Endometrium (tissue), 2 donors: ENCODE measurements at regions not wholly inside any gene's neighbourhood (a gene's known extent, or its start where the extent isn't known, plus 50 kb on each side); places are given as distances from the start of the nearest gene placed in this dataset.

ENCODE experiments used
- FAIRE-seq: peaks from 2 replicates; lab custom pipeline; 2012; peaks lifted over from hg19 to GRCh38; lab: Jason Lieb, UNC
- donor health status: control.
- donor health status: control.

DNA sequence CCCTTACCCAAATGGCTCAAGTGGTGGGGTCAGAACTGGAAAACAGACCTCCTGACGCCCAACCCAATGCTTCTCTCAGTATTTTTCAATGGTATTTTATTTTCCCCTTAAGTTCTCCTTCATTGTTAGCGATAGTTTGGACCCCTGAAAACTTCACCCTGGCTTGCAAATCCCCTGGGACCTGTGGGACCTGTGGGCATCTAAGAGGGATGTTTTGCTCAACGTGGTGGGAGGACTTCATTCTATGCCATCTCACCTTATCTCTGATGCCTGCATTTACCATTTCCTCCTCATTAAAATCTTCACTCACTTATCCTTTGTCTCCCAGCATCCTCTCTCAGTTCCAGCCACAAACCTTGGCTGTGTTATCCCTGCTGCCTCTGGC lies 59.4 kb upstream of the GZMB start:
- FAIRE-seq, result no peak

DNA sequence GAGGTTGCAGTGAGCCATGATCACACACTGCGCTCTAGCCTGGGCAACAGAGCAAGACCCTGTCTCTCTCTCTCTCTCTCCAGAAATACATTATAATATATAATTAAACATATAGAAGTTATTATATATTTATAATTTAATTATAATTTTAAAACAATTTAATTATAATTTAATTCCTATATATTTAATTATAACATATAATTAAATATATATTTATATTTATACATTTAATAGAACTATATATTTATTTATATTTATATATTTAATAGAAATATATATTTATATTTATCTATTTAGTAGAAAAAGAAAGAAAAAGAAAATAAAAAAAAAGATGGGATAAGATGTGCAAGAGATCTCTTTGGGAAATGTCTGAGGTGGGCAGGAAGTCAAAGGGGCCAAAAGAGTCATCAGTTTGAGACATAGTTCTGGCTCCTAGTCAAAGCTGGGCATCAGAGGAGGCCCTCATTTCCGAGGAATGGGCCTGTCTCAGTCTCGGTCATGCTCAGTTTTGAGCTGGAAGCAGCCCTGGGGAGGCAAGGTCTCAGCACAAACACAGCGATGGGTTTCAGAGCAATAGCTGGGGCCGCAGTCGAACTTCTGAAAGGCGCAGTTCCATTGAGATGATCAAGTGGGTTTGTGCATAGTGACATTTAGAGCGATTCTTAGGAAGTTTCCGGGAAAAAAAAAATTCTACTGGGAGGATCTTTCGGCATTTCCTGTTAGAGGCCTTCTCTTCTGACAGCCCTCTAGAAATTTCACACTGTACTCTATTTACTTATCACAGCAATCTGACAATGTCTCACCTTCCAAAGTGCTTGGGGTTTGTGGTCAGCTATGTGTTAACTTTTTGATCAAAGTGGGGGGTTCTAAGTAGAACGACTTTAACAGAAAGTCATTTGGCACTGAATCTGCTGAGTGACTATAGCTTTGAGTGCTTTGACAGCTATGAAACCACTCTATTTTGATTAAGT lies 58.7 kb upstream of the GZMB start:
- FAIRE-seq, result no peak

DNA sequence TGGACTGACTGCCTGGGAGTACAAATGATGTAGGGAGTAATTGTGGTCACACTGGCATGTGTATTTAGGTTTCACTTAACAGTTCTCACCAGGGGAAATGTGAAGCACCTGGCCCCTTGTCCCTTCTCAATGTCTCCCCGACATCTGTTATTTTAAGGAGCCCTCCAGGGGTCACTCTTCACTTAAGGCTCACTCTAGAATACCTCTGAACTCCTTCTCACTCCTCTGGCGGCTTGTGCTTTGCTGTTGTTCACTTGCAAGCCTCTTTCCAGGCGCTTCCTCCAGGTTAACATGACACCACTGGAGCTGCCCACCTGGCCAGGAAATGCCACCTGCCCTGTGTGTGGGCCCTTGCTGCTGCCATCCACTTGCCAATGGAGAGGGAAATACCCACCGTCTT lies 56.5 kb upstream of the GZMB start:
- no peak for FAIRE-seq

DNA sequence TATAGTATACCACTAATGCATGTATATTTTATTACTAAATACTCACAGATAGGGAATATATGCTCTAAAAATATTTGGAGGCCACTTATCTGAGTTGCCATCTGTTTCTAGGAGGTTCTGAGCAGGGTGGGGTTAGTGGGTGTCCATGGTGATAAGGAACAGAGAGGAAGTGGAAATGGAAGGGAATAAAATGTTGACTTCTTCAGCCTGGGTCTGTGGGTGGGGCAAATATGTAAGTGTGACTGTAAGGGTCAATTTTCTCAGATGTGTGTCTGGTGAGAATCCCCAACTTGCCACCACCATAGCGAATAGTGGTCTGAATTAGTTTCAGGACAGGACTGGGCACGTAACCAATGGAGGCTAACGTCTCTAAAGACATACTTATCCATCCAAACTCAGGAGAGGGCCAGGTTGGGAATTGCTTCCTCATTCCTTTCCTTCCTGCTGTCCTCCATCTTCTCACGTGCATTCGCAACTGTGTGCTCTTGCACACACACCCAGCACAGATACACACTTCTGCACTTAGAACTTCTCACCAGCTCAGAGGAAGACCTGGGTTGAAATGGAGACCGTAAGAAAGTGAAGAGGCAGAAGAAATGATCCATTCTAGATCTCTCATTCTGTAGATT lies 54.2 kb upstream of the GZMB start:
- no peak for FAIRE-seq
